Breast epithelium (tissue), 4 donors: ENCODE measurements at regions not wholly inside any gene's neighbourhood (a gene's known extent, or its start where the extent isn't known, plus 50 kb on each side); places are given as distances from the start of the nearest gene placed in this dataset.

Experiments used
- DNase-seq, 2 donors: peaks; one replicate each; pipeline ENCODE4 v3.0.0-alpha.2; 2019; ENCODE audit warnings: low spot score in 2 of 2
- H3K27ac ChIP-seq, 2 donors: fragments of 200-600 bp; sonication (generic) in 1 of 2; one replicate each; pipeline ENCODE4 v1.5.1; 2016 to 2019; ENCODE audit warnings: mild to moderate bottlenecking in 1 of 2
- H3K27me3 ChIP-seq, 2 donors: fragments of 200-600 bp; sonication (generic) in 1 of 2; one replicate each; pipeline versions ENCODE4 v1.5.1 to v1.6.0; 2017 to 2019; ENCODE audit warnings: control low read depth in 1 of 2, mild to moderate bottlenecking in 1 of 2
- H3K36me3 ChIP-seq: fragments of 200-600 bp; one replicate; pipeline ENCODE4 v1.5.1; 2019
- H3K4me1 ChIP-seq, 2 donors: fragments of 200-600 bp; sonication (generic); one replicate each; pipeline ENCODE4 v1.5.1; 2016 to 2019; ENCODE audit warnings: control low read depth in 1 of 2
- H3K4me3 ChIP-seq, 3 donors: fragments of 200-600 bp; sonication (generic); 1 replicate in 2 of 3; 2 replicates in 1 of 3; pipeline ENCODE4 v1.5.1; 2016 to 2019; ENCODE audit warnings: mild to moderate bottlenecking in 3 of 3, moderate library complexity in 2 of 3
- H3K9me3 ChIP-seq, 2 donors: fragments of 200-600 bp; sonication (generic) in 1 of 2; one replicate each; pipeline ENCODE4 v1.5.1; 2016 to 2019; ENCODE audit warnings: control low read depth in 1 of 2
- POLR2A ChIP-seq: fragments of 450-650 bp; IDR thresholded peaks from one replicate; pipeline ENCODE4 v1.6.1; 2016; ENCODE audit warnings: antibody characterized with exemption, mild to moderate bottlenecking, moderate library complexity
- POLR2AphosphoS5 ChIP-seq, 3 donors: sonication (generic); formaldehyde crosslinking; IDR thresholded peaks; one replicate each; pipeline ENCODE4 v1.6.1; 2017; ENCODE audit warnings: antibody characterized with exemption in 3 of 3
- intact Hi-C: fragments of 100-400 bp; cut with DNase I; formaldehyde crosslinking; loops from one replicate; pipeline ENCODE4 v1.15.1; 2023; ENCODE audit warnings: low total_unique reads
- TF ChIP-seq, protein P1 (sequence below), 3 donors: fragments of 450-650 bp; IDR thresholded peaks; one replicate each; pipeline ENCODE4 v1.5.1; 2016 to 2017; ENCODE audit warnings: antibody characterized with exemption in 3 of 3, mild to moderate bottlenecking in 3 of 3, moderate library complexity in 3 of 3

GRCh38 chr4:106426069-106426468, 57.5 kb upstream of the GIMD1 start:
- H3K27ac ChIP-seq, result no peak overlapping the region
- no peaks in the 10 kb centered on the region for H3K27me3 ChIP-seq
- no peak for DNase-seq
- intact Hi-C loops, result no loop called here
- H3K36me3 ChIP-seq, result no peaks in the 10 kb centered on the region
- H3K4me3 ChIP-seq, result no peak overlapping the region
- H3K9me3 ChIP-seq, result no peaks in the 10 kb centered on the region
- no peaks in the 10 kb centered on the region for H3K4me1 ChIP-seq
- TF ChIP-seq, protein P1, sequence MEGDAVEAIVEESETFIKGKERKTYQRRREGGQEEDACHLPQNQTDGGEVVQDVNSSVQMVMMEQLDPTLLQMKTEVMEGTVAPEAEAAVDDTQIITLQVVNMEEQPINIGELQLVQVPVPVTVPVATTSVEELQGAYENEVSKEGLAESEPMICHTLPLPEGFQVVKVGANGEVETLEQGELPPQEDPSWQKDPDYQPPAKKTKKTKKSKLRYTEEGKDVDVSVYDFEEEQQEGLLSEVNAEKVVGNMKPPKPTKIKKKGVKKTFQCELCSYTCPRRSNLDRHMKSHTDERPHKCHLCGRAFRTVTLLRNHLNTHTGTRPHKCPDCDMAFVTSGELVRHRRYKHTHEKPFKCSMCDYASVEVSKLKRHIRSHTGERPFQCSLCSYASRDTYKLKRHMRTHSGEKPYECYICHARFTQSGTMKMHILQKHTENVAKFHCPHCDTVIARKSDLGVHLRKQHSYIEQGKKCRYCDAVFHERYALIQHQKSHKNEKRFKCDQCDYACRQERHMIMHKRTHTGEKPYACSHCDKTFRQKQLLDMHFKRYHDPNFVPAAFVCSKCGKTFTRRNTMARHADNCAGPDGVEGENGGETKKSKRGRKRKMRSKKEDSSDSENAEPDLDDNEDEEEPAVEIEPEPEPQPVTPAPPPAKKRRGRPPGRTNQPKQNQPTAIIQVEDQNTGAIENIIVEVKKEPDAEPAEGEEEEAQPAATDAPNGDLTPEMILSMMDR (IDR thresholded peaks at IDR 0.05), result no peak
- TF ChIP-seq POLR2AphosphoS5 (IDR thresholded peaks at IDR 0.05) (no peak), POLR2A (no peak)

DNA sequence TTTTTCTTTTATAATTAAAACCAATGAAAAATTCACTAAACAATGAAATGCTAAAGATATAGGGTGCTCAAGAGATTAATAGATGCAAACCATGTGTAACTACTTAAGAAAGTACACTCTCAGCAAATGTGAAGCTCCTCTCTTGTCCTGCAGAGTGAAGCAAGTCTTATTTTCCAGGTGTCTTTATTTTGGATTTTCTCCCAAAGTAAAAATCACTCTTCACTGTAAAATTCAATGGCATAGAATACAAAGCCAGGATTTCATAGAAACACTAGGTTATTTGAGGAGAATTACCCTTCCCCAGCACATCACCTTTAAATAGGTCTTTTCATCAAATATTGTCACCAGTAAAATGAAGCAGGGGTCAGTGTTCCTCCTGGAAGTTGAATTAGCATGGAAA, 57.0 kb upstream of the GIMD1 start:
- Histone ChIP-seq H3K9me3 (no peaks in the 10 kb centered on the region), H3K4me3 (no peak overlapping the region), H3K27ac (no peak overlapping the region), H3K4me1 (no peaks in the 10 kb centered on the region), H3K36me3 (no peaks in the 10 kb centered on the region), H3K27me3 (no peaks in the 10 kb centered on the region)
- TF ChIP-seq POLR2A, result no peak
- TF ChIP-seq POLR2AphosphoS5 (IDR thresholded peaks at IDR 0.05), result no peak
- TF ChIP-seq, protein P1 (IDR thresholded peaks at IDR 0.05), result no peak
- DNase-seq, result no peak
- intact Hi-C loops, result no loop called here

GRCh38 chr4:106424426-106424825, 55.8 kb upstream of the GIMD1 start:
- no peak for DNase-seq
- intact Hi-C loops, result loop anchor here (5.0 kb wide), 1 partner anchor 512 kb away; no protein-coding TSS in a partner anchor
- H3K27ac ChIP-seq, result no peak overlapping the region
- H3K9me3 ChIP-seq, result no peaks in the 10 kb centered on the region
- no peaks in the 10 kb centered on the region for H3K27me3 ChIP-seq
- H3K4me1 ChIP-seq, result no peaks in the 10 kb centered on the region
- H3K36me3 ChIP-seq, result no peaks in the 10 kb centered on the region
- TF ChIP-seq POLR2A (no peak), POLR2AphosphoS5 (IDR thresholded peaks at IDR 0.05) (no peak)
- TF ChIP-seq, protein P1 (IDR thresholded peaks at IDR 0.05), result no peak
- no peak overlapping the region for H3K4me3 ChIP-seq

DNA sequence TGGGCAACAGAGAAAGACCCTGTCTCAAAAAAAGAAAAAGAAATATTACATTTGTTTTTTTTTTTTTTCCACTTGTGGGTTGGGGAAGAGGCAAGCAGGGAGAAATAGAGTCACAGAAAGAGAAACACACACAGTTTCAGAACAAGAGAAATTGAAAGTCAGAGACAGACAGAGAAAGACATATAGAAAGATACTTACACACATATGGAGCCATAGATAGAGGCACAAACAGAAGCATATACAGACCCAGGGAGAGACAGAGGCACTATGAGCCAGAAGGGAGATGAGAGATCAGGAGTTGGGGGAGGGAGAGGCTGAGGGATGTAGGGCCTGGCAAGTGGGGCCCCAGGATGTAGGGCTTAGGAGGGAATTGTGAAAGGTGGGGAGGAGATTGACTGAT, 55.2 kb upstream of the GIMD1 start:
- no peak for DNase-seq
- Histone ChIP-seq H3K27me3 (no peaks in the 10 kb centered on the region), H3K9me3 (no peaks in the 10 kb centered on the region), H3K4me3 (no peak overlapping the region), H3K27ac (no peak overlapping the region), H3K4me1 (no peaks in the 10 kb centered on the region), H3K36me3 (no peaks in the 10 kb centered on the region)
- intact Hi-C loops, result loop anchor here (5.0 kb wide), 1 partner anchor 511 kb away; no protein-coding TSS in a partner anchor
- TF ChIP-seq, protein P1 (IDR thresholded peaks at IDR 0.05), result no peak
- TF ChIP-seq POLR2AphosphoS5 (IDR thresholded peaks at IDR 0.05) (no peak), POLR2A (no peak)

GRCh38 chr4:106422766-106423165, 54.2 kb upstream of the GIMD1 start:
- no peaks in the 10 kb centered on the region for H3K27me3 ChIP-seq
- no peak for TF ChIP-seq POLR2AphosphoS5 (IDR thresholded peaks at IDR 0.05)
- no peak for TF ChIP-seq POLR2A
- TF ChIP-seq, protein P1 (IDR thresholded peaks at IDR 0.05), result no peak
- H3K9me3 ChIP-seq, result no peaks in the 10 kb centered on the region
- DNase-seq, result no peak
- H3K36me3 ChIP-seq, result no peaks in the 10 kb centered on the region
- no peak overlapping the region for H3K4me3 ChIP-seq
- no peak overlapping the region for H3K27ac ChIP-seq
- intact Hi-C loops, result loop anchor here (5.0 kb wide), 1 partner anchor 510 kb away; no protein-coding TSS in a partner anchor
- no peaks in the 10 kb centered on the region for H3K4me1 ChIP-seq
